ENCODE measurements at regions not wholly inside any gene's neighbourhood (a gene's known extent, or its start where the extent isn't known, plus 50 kb on each side); places are given as distances from the start of the nearest gene placed in this dataset.

GRCh38 chrX:13397878-13398818 is 78.3 kb upstream of the ATXN3L start:
- no peak overlapping the region for H3K27ac ChIP-seq
- H3K9me3 ChIP-seq (ENCODE audit: low read depth, low read length), result no peaks in the 10 kb centered on the region
- TF ChIP-seq POLR2AphosphoS5 (IDR thresholded peaks at IDR 0.05; ENCODE audit: borderline replicate concordance, low read depth, low read length) (no peak), FOXP2 (optimal IDR thresholded peaks at IDR 0.05; ENCODE audit: control extremely low read depth, extremely low read length, insufficient read depth) (no peak), EZH2 (IDR thresholded peaks at IDR 0.05) (no peak)
- no peak overlapping the region for H3K9ac ChIP-seq (ENCODE audit: insufficient read length)
- no peak overlapping the region for H3K4me3 ChIP-seq
- no peak for DNase-seq (ENCODE audit: low read depth, low spot score)
- no peaks in the 10 kb centered on the region for H3K36me3 ChIP-seq (ENCODE audit: insufficient read depth, low read length)

GRCh38 chrX:13396924-13397323 is 77.1 kb upstream of the ATXN3L start:
- Histone ChIP-seq H3K36me3 (ENCODE audit: insufficient read depth, low read length) (no peaks in the 10 kb centered on the region), H3K27ac (no peak overlapping the region), H3K9me3 (ENCODE audit: low read depth, low read length) (no peaks in the 10 kb centered on the region), H3K4me3 (no peak overlapping the region), H3K9ac (ENCODE audit: insufficient read length) (no peak overlapping the region)
- DNase-seq (ENCODE audit: low read depth, low spot score), result no peak
- TF ChIP-seq EZH2 (IDR thresholded peaks at IDR 0.05) (no peak), FOXP2 (optimal IDR thresholded peaks at IDR 0.05; ENCODE audit: control extremely low read depth, extremely low read length, insufficient read depth) (no peak), POLR2AphosphoS5 (IDR thresholded peaks at IDR 0.05; ENCODE audit: borderline replicate concordance, low read depth, low read length) (no peak)

- TF ChIP-seq FOXP2 (optimal IDR thresholded peaks at IDR 0.05; ENCODE audit: control extremely low read depth, extremely low read length, insufficient read depth) (no peak), EZH2 (IDR thresholded peaks at IDR 0.05) (no peak), POLR2AphosphoS5 (IDR thresholded peaks at IDR 0.05; ENCODE audit: borderline replicate concordance, low read depth, low read length) (no peak)
- no peak for DNase-seq (ENCODE audit: low read depth, low spot score)
- no peak overlapping the region for H3K4me3 ChIP-seq
These were observed 69.6 kb upstream of the ATXN3L start for GRCh38 chrX:13389501-13389900.

DNA sequence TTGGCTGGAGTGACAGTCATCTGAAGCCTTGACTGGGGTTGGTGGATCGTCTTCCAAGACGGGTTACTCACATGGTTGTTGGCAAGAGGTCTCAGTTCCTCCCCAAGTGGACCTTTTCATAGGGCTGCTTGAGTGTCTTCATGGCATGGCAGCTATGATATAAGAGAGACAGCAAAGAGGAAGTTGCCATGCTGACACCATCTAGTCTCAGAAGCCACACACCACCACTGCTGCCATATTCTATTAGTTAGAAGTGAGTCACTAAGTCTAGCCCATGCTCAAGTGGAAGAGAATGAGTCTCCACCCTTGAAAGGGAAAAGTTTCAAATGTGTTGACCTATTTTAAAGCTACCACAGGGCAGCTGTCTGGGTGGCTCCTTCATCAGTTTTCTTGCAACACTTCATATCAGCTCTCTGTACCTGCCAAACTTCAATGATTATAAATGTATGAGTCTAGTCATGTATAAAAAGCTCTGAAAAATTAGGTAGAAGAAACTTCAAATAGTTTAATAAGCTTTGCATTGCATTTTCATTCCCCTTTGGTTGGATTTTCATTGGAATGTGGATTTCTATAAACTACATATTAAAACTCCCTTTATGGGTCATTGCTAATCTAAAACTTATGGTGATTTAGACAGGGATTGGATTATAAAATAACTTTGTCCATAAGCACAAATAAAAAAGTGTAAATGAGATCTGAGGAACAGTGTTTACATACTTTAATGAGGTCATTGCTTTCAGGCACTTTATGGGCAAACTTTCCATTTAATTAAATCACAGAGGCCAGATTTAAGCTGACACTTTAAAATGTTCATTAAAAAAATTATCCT is 68.0 kb upstream of the ATXN3L start:
- no peak overlapping the region for H3K4me3 ChIP-seq
- no peak overlapping the region for H3K9ac ChIP-seq (ENCODE audit: insufficient read length)
- TF ChIP-seq POLR2AphosphoS5 (IDR thresholded peaks at IDR 0.05; ENCODE audit: borderline replicate concordance, low read depth, low read length), result no peak
- TF ChIP-seq FOXP2 (optimal IDR thresholded peaks at IDR 0.05; ENCODE audit: control extremely low read depth, extremely low read length, insufficient read depth), result no peak
- no peak for TF ChIP-seq EZH2 (IDR thresholded peaks at IDR 0.05)
- H3K36me3 ChIP-seq (ENCODE audit: insufficient read depth, low read length), result no peaks in the 10 kb centered on the region
- H3K27ac ChIP-seq, result no peak overlapping the region
- no peak for DNase-seq (ENCODE audit: low read depth, low spot score)
- H3K9me3 ChIP-seq (ENCODE audit: low read depth, low read length), result no peaks in the 10 kb centered on the region

More at GRCh38 chrX:13389501-13389900, 69.6 kb upstream of the ATXN3L start:
- H3K36me3 ChIP-seq (ENCODE audit: insufficient read depth, low read length), result no peaks in the 10 kb centered on the region
- H3K9ac ChIP-seq (ENCODE audit: insufficient read length), result no peak overlapping the region
- H3K27ac ChIP-seq, result no peak overlapping the region
- H3K9me3 ChIP-seq (ENCODE audit: low read depth, low read length), result no peaks in the 10 kb centered on the region

- H3K27ac ChIP-seq, result no peak overlapping the region
- DNase-seq (ENCODE audit: low read depth, low spot score), result no peak
- no peaks in the 10 kb centered on the region for H3K36me3 ChIP-seq (ENCODE audit: insufficient read depth, low read length)
- H3K4me3 ChIP-seq, result no peak overlapping the region
- no peak overlapping the region for H3K9ac ChIP-seq (ENCODE audit: insufficient read length)
- no peaks in the 10 kb centered on the region for H3K9me3 ChIP-seq (ENCODE audit: low read depth, low read length)
- TF ChIP-seq EZH2 (IDR thresholded peaks at IDR 0.05) (no peak), FOXP2 (optimal IDR thresholded peaks at IDR 0.05; ENCODE audit: control extremely low read depth, extremely low read length, insufficient read depth) (no peak), POLR2AphosphoS5 (IDR thresholded peaks at IDR 0.05; ENCODE audit: borderline replicate concordance, low read depth, low read length) (no peak)
These were observed 66.8 kb upstream of the ATXN3L start for GRCh38 chrX:13386636-13387035.

DNA sequence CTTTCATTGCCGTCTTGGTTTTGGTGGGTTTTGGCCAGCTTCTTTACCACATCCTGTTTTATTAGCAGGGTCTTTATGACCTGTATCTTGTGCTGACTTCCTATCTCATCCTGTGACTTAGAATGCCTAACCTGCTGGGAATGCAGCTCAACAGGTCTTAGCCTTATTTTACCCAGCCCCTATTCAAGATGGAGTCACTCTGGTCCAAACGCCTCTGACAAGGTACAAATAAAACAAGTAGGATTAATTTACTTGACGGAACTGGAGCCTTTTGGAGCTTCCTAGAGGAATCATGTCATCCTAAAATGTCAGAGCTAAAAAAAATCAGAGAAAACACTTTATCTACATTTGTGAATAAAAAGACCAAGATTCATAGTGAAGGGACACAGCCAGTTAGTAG is 66.2 kb upstream of the ATXN3L start:
- no peaks in the 10 kb centered on the region for H3K9me3 ChIP-seq (ENCODE audit: low read depth, low read length)
- no peaks in the 10 kb centered on the region for H3K36me3 ChIP-seq (ENCODE audit: insufficient read depth, low read length)
- no peak overlapping the region for H3K4me3 ChIP-seq
- no peak overlapping the region for H3K9ac ChIP-seq (ENCODE audit: insufficient read length)
- no peak for DNase-seq (ENCODE audit: low read depth, low spot score)
- H3K27ac ChIP-seq, result no peak overlapping the region
- TF ChIP-seq EZH2 (IDR thresholded peaks at IDR 0.05) (no peak), FOXP2 (optimal IDR thresholded peaks at IDR 0.05; ENCODE audit: control extremely low read depth, extremely low read length, insufficient read depth) (no peak), POLR2AphosphoS5 (IDR thresholded peaks at IDR 0.05; ENCODE audit: borderline replicate concordance, low read depth, low read length) (no peak)

- no peak for DNase-seq (ENCODE audit: low read depth, low spot score)
- no peak for TF ChIP-seq POLR2AphosphoS5 (IDR thresholded peaks at IDR 0.05; ENCODE audit: borderline replicate concordance, low read depth, low read length)
- TF ChIP-seq EZH2 (IDR thresholded peaks at IDR 0.05), result no peak
- no peak for TF ChIP-seq FOXP2 (optimal IDR thresholded peaks at IDR 0.05; ENCODE audit: control extremely low read depth, extremely low read length, insufficient read depth)
- no peak overlapping the region for H3K27ac ChIP-seq
- no peaks in the 10 kb centered on the region for H3K36me3 ChIP-seq (ENCODE audit: insufficient read depth, low read length)
- H3K9ac ChIP-seq (ENCODE audit: insufficient read length), result no peak overlapping the region
- no peak overlapping the region for H3K4me3 ChIP-seq
- H3K9me3 ChIP-seq (ENCODE audit: low read depth, low read length), result no peaks in the 10 kb centered on the region
These were observed 64.1 kb upstream of the ATXN3L start for GRCh38 chrX:13383907-13384306.

DNA sequence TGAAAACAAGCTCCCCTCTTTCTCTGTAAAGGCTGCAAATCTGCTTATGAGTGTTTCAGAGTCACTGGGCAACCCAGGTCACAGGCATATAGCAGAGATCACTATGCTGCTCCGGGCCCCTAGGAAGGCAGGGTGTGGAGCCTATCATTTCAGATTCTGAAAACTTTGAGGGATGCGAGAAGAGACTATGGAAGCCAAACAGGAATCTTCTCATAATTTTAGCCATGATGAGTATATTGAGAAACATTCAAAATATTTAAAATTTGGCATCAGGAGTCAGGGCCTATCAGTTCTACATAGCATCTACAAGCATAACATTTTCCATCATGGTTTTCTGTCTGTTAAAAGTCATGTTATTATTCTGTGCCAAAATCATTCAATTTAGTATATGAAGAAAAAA is 61.7 kb upstream of the ATXN3L start:
- Histone ChIP-seq H3K36me3 (ENCODE audit: insufficient read depth, low read length) (no peaks in the 10 kb centered on the region), H3K4me3 (no peak overlapping the region), H3K9ac (ENCODE audit: insufficient read length) (no peak overlapping the region), H3K9me3 (ENCODE audit: low read depth, low read length) (no peaks in the 10 kb centered on the region), H3K27ac (no peak overlapping the region)
- TF ChIP-seq FOXP2 (optimal IDR thresholded peaks at IDR 0.05; ENCODE audit: control extremely low read depth, extremely low read length, insufficient read depth) (no peak), POLR2AphosphoS5 (IDR thresholded peaks at IDR 0.05; ENCODE audit: borderline replicate concordance, low read depth, low read length) (no peak), EZH2 (IDR thresholded peaks at IDR 0.05) (no peak)
- no peak for DNase-seq (ENCODE audit: low read depth, low spot score)

All from SK-N-MC (cell line).